GM19351 (cell line): ENCODE measurements at regions not wholly inside any gene's neighbourhood (a gene's known extent, or its start where the extent isn't known, plus 50 kb on each side); places are given as distances from the start of the nearest gene placed in this dataset.
A peak's percentile ranks its signal among the peaks of the same experiment; 100 is the strongest.

Experiments
- ATAC-seq: cut with Tn5 transposase; IDR thresholded peaks from one replicate; pipeline ENCODE4 v1.9.1; 2021; ENCODE audit warnings: mild to moderate bottlenecking, moderate library complexity; ENCODE audit not compliant: unreplicated experiment

DNA sequence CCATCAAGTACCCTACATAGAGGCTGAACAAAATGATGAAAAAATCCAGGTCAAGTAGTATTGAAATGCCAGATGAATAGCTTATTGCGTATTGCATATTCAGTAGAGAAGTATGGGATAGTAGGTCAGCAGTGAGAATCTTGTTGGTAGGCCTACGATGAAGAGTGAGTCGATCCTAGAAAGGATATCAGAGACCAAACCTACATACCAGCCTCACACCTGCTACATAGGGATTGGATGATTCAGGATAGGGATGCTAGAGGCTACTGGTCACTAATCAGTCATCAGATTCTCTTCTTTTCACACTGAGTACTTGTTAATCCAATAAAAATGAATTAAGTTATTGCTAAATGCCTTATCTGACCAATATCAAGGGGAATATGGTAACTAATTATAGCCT, 274.5 kb downstream of the DSEL start:
- no peak for ATAC-seq

DNA sequence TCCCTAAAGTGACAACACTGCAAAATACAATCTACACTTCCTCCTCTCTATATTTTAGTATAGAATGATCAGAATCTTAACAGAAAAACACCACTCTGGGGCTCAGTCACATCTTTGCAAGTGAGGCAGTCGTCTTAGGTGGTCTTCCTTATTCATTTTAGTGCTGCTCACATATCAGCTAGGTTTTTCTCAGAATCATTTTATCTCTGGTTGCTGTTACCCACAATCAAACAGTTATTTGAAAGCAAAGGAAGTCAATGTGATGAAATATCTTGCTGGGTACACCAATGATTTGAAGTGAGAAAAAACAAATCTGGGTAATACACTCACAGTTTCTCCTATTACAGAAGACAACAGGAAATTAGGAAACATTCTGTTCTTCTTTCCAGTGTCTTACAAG, 275.2 kb downstream of the DSEL start:
- ATAC-seq, result no peak

DNA sequence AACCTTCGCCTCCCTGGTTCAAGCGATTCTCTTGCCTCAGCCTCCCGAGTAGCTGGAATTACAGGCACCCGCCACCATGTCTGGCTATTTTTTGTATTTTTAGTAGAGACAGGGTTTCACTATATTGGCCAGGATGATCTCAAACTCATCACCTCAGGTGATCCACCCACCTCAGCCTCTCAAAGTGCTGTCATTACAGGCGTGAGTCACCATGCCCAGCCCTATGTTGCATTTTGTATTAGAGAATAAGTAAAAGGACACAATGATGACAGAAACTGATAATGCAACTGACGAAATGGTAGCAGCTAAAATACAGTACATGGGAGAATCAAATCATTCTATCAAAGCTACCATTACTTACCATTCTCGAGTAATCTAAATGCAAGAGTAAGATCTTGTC, 276.7 kb downstream of the DSEL start:
- no peak for ATAC-seq

DNA sequence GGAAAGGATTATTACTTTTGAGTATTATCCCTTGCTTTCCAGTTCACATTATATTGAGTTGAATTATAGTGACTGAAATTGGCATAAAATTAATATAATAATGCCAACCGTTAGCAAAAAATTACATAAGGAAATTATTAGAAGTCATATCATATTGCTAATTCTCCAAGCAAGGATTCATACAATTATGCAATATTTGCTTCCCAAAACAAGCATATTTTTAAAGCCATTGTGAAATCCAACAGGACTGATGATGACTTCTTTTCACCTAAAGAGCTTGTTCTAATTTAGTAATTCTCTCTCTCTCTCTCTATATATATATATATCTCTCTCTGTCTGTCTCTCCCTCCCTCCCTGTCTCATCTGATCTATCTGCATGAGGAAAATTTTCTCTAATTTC, 283.5 kb downstream of the DSEL start:
- ATAC-seq, result no peak

DNA sequence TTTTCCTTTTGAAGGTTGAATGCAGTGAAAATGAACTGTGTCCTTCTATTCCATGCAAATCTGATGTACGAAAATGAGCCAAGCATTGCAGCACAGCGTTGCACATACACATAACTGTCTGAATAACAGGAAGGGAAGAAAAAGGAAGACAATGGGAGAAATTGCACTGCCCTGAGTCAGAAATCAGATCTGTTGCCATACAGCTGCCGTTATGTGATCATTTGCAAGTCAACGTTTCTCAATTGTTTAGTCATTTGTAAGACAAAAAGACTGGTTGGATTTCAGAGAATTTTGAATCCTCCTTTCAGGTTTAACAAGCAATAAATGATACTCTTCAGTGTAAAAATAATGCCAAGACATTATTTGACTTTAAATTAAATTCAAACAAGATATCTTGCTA, 284.1 kb downstream of the DSEL start:
- no peak for ATAC-seq

DNA sequence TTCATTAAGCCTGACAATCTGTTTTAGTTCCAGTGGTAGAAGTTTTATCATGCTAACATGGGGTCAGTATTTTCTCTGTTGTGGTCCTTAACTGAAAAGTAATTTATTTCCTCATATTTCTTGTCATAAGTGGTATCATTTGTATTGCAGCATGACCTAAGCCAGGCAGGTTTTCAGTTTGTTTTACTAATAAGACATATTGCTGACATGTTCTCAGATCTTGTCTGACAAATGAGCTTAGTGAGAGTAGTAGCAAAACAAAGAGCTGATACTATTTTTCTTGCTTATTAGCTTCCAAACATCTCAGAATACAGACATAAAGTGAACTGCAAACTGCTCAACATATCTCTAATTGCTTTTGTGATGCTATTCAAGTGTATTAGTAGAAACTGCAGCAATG, 293.6 kb downstream of the DSEL start:
- no peak for ATAC-seq

DNA sequence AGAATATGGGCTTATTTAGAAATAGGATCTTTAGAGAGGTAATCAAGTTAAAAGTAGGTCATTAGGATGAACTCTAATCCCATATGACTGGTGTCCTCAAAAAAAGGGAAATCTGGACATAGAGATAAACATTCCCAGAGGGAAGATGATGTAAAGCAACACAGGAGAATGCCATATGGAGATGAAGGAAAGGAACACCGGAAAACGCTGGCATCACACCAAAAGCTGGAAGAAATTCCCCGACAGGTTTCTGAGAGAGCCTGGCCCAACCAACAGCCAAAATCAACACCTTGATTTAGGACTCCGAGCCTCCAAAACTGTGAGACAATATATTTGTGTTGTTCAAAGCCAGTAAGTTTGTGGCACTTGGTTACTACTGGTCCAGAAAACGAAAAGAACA, 296.7 kb downstream of the DSEL start:
- no peak for ATAC-seq

DNA sequence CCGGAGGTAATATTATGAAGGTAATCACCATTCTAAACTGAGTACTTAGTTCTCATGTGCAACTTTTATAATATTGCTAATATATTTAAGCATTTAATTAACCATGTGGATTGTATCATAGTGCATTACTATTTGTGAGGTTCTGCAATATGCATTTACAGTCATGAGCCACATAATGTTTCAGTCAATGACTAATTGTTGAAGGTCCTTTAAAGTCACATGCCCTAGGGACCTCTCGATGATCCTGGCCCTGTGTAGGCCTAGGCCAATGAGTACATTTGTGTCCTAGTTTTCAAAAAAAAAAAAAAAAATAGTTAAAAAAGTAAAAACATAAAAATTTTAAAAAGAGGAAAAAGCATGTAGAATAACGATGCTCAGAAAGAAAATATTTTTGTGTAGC, 298.0 kb downstream of the DSEL start:
- no peak for ATAC-seq

DNA sequence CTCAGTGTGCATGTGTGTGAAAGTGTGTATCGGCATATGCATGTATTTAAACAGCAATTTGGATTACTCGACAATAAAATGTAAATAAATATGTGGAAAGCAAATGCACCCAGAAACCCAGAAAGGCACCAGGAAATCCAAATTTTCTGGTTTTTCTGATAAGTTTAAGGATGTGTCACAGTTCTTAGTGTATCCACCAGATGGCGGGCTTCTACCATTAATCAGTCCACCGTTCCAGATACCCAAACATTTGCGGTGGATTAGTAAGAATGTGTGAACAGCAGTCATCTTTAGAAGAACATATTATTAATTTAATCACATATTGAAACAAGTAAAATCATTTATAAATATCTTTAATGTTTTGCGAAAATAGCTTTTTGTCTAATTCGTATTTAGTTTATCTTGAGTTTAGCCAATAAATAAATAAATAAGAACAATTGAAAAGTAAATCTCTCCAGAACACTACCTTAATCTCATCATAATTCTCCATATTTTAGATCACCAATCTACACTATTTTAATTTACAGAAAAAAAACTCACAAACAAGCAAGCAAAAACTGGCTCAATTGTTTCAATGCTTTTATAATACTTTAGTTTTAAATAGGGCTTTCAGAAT, 298.9 kb downstream of the DSEL start:
- ATAC-seq, result peak; percentile 95

DNA sequence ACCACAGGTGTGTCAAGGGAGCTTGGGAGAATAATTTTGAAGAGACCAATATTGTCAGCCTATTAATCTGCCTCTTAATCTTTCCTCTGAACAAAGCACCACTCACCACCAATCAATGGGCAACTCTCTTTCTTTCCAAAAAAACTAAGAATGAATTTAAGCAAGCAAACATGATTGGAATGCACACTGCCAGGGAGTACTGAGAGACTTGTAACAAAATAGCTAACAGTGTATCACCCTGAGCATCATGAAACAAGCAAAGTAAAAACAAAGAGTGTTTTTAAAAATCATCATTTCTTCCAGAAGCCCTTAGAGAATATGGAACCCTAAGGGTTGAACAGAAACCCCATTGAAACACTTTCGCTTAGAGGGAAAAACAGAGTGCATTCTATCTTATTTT, 299.7 kb downstream of the DSEL start:
- no peak for ATAC-seq

DNA sequence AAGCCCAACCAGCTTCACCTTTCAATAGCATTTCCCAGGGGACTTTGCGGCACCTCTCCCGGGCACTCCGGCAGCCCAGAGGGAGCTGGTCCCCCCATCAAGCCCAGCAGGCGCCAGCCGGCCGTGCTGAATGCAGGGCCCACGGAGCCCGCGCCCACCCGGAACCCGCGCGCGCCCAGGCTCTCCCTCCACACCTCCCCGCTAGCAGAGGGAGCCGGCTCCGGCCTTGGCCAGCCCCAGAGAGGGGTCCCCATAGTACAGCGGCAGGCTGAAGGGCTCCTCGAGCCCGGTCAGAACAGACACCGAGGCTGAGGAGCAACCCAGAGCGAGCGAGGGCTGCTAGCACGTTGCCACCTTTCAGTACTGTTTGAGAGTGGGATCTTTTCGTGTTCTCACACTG, 300.8 kb downstream of the DSEL start:
- ATAC-seq, result no peak

DNA sequence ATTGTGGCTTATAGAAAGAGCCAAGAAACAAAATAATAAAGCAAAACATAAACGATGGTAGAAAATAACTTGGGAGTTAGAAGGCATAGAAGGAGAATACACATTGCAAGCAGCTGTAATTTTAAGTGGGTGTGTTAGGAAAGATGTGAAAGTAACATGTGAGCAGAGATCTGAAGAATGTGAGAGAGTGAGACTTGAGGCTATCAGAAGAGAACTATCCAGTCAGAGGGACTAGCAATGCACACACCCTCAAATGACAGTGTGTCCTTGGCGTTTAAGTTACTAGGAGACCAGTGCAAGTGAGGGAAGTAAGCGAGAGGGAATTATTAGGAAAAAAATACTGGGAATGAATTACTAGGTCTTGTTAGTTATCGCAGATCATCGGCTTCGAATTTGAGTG, 304.9 kb downstream of the DSEL start:
- no peak for ATAC-seq

DNA sequence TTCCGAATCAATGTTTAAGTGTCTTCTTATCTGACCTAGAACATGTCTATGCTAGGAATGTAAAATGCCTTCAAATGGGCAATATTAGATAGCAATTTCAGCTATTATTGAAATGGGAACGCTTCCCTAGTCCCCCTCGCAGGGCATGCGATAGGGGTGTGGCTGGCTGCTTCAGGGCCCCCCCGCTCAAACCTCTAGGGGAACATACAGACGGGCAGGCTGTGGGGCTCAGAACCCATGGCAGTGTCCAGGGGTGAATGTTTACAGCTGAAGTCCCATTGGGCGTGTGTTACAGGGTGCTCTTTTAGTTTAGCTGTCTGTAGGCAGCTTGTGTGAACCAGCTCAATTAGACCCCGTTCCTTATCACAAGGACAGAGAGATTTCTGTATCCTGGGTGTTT, 315.9 kb downstream of the DSEL start:
- no peak for ATAC-seq

DNA sequence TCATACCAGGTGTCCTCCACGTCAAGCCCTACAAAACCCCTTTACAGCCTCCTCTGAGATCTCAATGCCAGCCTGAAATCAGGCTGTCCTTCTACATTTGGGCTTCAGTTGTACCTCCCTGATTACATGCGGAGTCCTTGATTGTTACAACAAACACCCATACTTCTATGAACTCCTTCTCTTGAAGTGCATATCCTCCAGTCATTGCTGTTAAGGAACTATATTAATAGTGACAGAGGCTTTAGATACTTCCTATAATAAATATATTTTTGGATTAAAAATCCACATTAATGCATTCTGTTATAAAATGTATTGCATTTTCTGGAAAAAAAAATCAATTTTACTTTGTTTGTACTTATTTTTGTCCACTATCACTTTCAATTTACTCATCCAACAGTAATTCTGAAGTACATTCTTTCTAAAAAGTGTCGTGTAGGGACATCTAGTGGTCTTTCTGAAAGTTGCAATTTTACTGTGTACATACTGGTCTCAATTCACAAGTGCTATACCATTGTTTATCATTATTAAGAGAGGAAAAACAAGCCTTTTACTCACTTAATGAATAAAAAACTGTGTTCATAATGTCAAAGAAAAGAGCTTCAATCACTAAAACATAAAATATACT, 316.4 kb downstream of the DSEL start:
- peak; percentile 97 for ATAC-seq

DNA sequence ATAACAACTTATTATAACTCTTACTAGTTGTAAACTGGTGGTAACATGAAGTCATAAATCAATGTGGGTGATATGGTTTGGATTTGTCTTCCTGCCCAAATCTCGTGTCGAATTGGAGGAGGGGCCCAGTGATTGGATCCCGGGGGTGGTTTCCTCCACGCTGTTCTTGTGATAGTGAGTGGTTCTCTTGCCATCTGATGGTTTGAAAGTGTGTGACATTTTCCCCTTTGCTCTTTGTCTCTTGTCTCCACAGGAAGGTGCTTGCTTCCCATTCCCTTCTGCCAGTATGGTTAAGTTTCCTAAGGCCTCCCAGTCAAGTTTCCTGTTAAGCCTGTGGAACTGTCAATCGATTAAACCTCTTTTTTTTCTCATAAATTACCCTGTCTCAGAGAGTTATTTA, 321.6 kb downstream of the DSEL start:
- ATAC-seq, result no peak

DNA sequence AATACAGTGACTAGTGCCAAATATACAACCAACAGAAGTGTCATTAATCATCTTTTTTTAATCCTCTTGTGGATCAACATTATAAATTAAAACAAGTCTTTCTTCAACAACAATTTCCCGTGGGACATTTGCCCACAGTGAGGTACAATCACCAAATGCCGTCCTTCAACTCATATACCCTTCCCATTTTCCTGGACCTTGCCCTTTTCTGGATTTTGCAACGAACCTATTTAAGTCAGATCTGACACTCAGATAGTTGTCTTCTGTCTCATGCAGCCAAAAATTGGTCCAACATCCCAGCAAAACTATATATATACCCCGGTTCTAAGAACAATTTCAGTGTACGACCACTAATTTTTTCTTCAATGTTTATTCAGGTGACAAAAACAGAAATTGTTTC, 324.0 kb downstream of the DSEL start:
- no peak for ATAC-seq

DNA sequence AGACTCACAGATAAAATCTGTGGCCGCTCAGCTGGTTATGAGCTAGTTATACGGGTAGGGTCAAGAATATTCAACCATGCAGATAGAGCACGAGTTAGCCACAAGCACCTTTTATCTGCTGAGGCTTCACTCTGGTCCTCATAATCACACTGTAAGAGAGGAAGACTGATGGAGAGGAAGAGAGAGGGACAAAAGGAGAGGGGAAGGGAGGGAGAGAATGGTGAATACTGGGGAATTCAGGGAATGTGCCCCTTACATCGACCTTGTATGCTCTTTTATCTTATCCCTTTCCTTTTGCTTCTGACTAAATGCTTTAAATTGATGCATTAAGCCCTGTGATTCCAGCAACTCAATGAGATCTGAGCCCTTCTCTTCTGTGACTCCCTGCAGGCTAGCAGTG, 333.1 kb downstream of the DSEL start:
- ATAC-seq, result no peak

DNA sequence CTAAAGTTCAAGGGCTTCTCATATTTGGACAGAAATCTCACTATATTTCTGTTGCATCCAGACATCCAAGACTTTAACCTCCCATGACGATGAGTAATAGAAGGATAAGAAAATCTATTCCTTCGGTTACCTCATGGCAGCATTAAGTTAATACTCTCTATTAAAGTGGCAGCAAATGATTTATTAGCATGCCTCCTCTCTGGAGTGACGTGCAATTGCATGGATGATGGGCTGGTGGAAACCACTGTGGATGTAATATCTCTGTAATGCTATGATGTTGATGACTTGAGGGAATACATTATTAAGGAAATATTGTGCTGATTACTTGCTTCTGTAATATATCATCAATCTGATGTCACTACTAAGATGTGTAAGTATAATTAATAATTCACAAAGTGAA, 336.8 kb downstream of the DSEL start:
- no peak for ATAC-seq

DNA sequence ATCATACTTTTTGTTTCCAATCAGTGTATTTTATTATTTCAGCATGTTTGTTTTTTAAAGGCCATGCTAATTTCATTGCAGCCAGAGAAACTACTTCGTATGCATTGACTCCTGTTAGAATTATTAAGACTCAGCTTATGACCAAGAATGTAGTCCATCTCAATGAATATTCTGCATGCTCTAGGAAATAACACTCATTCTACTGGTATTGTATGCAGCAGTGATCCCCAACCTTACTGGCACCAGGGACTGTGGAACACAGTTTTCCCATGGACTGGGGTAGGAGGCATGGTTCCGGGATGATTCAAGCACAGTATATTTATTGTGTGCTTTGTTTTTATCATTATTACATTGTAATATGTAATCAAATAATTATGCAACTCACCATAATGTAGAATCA, 356.9 kb downstream of the DSEL start:
- ATAC-seq, result no peak

DNA sequence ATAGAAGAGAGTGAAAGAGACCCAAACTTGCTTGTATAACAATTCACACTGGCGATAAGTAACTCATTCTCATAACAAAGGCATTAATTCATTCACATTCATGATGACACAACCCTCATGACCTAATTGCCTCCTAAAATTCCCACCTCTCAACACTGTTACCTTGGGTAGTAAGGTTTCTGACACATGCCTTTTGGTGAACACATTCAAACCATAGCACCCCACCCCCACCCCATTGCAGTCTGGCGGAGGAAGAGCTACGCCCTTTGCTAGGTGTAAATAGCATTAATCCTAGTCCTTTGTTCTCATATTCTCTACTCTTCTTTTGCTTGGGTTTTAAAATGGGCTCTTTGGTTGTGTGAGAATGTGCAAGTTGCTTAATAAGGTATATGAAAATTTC, 361.5 kb downstream of the DSEL start:
- ATAC-seq, result no peak

DNA sequence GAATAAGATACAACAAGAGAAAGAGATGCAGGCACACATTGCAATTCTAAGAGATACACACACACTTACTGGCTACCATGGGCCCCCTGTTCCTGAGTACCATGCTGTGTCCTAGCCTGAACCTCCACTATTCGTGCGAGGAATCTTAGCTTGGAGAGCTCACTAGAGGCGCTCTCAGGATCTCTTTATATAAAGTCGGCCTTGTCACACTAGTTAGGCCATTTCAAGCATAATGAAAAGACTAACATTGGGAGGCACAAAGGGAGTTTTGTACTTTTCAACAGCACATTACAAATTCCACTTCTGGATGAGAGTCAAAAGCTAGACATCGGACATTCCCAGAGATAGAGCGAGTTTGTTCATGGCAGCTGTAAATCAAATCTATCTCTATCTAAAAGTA, 365.2 kb downstream of the DSEL start:
- ATAC-seq, result no peak

DNA sequence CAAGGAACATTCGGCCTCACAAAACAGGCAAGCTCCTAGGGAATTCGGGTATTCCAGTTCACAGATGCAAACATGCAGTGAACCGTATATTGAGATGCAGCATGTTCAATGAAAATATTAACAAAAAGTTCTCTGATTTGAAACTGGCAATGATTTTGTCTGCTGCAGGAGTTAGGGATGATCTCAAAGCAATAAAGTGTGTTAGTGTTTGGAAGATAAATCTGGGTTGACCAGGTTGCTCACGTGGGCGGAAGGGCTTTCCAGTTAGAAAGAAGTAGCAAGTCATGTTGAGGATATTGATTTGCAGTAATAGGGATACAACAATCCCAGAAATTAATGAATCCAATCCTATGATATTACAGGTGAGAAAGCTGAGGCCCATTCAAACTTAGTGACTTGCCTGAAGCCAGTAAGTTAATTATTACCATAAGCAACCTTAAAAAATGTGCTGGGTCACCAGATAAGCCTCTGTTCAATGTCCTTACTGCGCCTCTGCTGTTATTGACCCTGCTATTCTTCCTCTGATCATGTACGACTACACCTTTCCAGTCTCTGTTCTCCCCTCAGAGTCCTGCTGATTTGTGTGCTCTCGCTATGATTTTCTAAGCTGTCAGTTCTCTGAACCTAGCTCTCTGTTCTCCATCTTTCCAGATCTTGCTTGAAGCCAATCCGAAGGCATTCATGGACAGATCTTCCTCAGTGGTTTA, 370.8 kb downstream of the DSEL start:
- no peak for ATAC-seq

DNA sequence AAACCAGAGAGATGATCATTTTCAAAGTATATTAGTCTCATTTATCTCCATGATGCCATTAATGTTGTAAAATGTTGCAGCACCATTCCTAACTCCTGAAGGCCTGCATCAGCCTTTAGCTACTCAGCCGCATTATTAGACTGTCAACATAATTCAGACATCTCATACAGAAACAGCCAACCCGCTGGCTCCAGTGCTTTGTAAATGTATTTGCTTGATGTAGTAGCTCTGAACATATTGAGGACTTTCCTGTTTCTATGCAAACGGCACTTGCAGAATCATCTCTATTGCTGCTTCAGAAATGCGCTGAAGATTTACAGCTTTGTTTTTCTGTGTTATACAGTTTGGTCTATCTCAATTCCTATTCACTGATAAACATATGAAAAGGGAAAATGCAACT, 372.2 kb downstream of the DSEL start:
- ATAC-seq, result no peak
